ENCODE measurements at regions not wholly inside any gene's neighbourhood (a gene's known extent, or its start where the extent isn't known, plus 50 kb on each side); places are given as distances from the start of the nearest gene placed in this dataset.

- no peak for DNase-seq (ENCODE audit: low read depth in 2 of 2, low spot score in 1 of 2)
Observed at GRCh38 chr5:17888155-17888554, 253.9 kb downstream of the TAF11L14 start.

- no peak for DNase-seq (ENCODE audit: low read depth in 2 of 2, low spot score in 1 of 2)
Observed at GRCh38 chr5:17890501-17890900, 256.2 kb downstream of the TAF11L14 start.

- no peak for DNase-seq (ENCODE audit: low read depth in 2 of 2, low spot score in 1 of 2)
Observed at GRCh38 chr5:17891881-17892280, 257.6 kb downstream of the TAF11L14 start.

GRCh38 chr5:17893026-17893635 lies 258.9 kb downstream of the TAF11L14 start:
- DNase-seq (ENCODE audit: low read depth in 2 of 2, low spot score in 1 of 2) = no peak

- DNase-seq (ENCODE audit: low read depth in 2 of 2, low spot score in 1 of 2) = no peak
Observed at GRCh38 chr5:17895288-17896033, 261.2 kb downstream of the TAF11L14 start.

GRCh38 chr5:17896605-17897004 lies 262.3 kb downstream of the TAF11L14 start:
- no peak for DNase-seq (ENCODE audit: low read depth in 2 of 2, low spot score in 1 of 2)

- no peak for DNase-seq (ENCODE audit: low read depth in 2 of 2, low spot score in 1 of 2)
Observed at GRCh38 chr5:17897776-17898175, 263.5 kb downstream of the TAF11L14 start.

- DNase-seq (ENCODE audit: low read depth in 2 of 2, low spot score in 1 of 2) = no peak
Observed at GRCh38 chr5:17898766-17899165, 264.5 kb downstream of the TAF11L14 start.

GRCh38 chr5:17907094-17907493 lies 272.8 kb downstream of the TAF11L14 start:
- DNase-seq (ENCODE audit: low read depth in 2 of 2, low spot score in 1 of 2) = no peak

GRCh38 chr5:17910318-17910717 lies 276.1 kb downstream of the TAF11L14 start:
- no peak for DNase-seq (ENCODE audit: low read depth in 2 of 2, low spot score in 1 of 2)

- no peak for DNase-seq (ENCODE audit: low read depth in 2 of 2, low spot score in 1 of 2)
Observed at GRCh38 chr5:17912794-17913193, 278.5 kb downstream of the TAF11L14 start.

GRCh38 chr5:17916446-17916845 lies 282.2 kb downstream of the TAF11L14 start:
- no peak for DNase-seq (ENCODE audit: low read depth in 2 of 2, low spot score in 1 of 2)

GRCh38 chr5:17917465-17917864 lies 283.2 kb downstream of the TAF11L14 start:
- no peak for DNase-seq (ENCODE audit: low read depth in 2 of 2, low spot score in 1 of 2)

- DNase-seq (ENCODE audit: low read depth in 2 of 2, low spot score in 1 of 2) = no peak
Observed at GRCh38 chr5:17918373-17919104, 284.3 kb downstream of the TAF11L14 start.

GRCh38 chr5:17925276-17925675 lies 291.0 kb downstream of the TAF11L14 start:
- no peak for DNase-seq (ENCODE audit: low read depth in 2 of 2, low spot score in 1 of 2)

GRCh38 chr5:17928581-17928981 lies 294.3 kb downstream of the TAF11L14 start:
- no peak for DNase-seq (ENCODE audit: low read depth in 2 of 2, low spot score in 1 of 2)

GRCh38 chr5:17929171-17929570 lies 294.9 kb downstream of the TAF11L14 start:
- DNase-seq (ENCODE audit: low read depth in 2 of 2, low spot score in 1 of 2) = no peak

- DNase-seq (ENCODE audit: low read depth in 2 of 2, low spot score in 1 of 2) = no peak
Observed at GRCh38 chr5:17930346-17930745, 296.1 kb downstream of the TAF11L14 start.

GRCh38 chr5:17944046-17944445 lies 309.8 kb downstream of the TAF11L14 start:
- no peak for DNase-seq (ENCODE audit: low read depth in 2 of 2, low spot score in 1 of 2)

GRCh38 chr5:17947029-17947428 lies 312.8 kb downstream of the TAF11L14 start:
- no peak for DNase-seq (ENCODE audit: low read depth in 2 of 2, low spot score in 1 of 2)

- no peak for DNase-seq (ENCODE audit: low read depth in 2 of 2, low spot score in 1 of 2)
Observed at GRCh38 chr5:17951392-17952169, 317.3 kb downstream of the TAF11L14 start.

Data from stimulated activated CD8-positive, alpha-beta memory T cell treated with anti-CD3 and anti-CD28 coated beads, Interleukin-4, amount 100 ng/mL, for 4 hours (primary cell).